DND-41 (cell line): ENCODE measurements at regions not wholly inside any gene's neighbourhood (a gene's known extent, or its start where the extent isn't known, plus 50 kb on each side); places are given as distances from the start of the nearest gene placed in this dataset.

Experiments used
- ATAC-seq: fragments of 200-7000 bp; cut with Tn5 transposase; 3 replicates; pipeline ENCODE4 v1.9.1; 2021; ENCODE audit warnings: low read depth; ENCODE audit not compliant: insufficient read depth
- DNase-seq: peaks from one replicate; pipeline ENCODE4 v3.0.0-alpha.2; 2020
- H2AFZ ChIP-seq: 2 replicates; pipeline ENCODE4 v1.6.0; 2012; ENCODE audit warnings: low read depth, low read length
- H3K27ac ChIP-seq: 2 replicates; pipeline ENCODE4 v1.5.1; 2012; ENCODE audit warnings: low read length, inconsistent platforms
- H3K27me3 ChIP-seq: fragments of 200-600 bp; sonication (generic); 2 replicates; pipeline ENCODE4 v1.6.0; 2012; ENCODE audit warnings: low read length, mild to moderate bottlenecking, inconsistent platforms; ENCODE audit not compliant: insufficient read depth, poor library complexity
- H3K36me3 ChIP-seq: 2 replicates; pipeline ENCODE4 v1.5.1; 2012; ENCODE audit warnings: low read length, inconsistent platforms; ENCODE audit not compliant: insufficient read depth
- H3K4me1 ChIP-seq: 2 replicates; pipeline ENCODE4 v1.5.1; 2012; ENCODE audit warnings: mild to moderate bottlenecking, low read length; ENCODE audit not compliant: insufficient read depth
- H3K4me2 ChIP-seq: 2 replicates; pipeline ENCODE4 v1.6.0; 2012; ENCODE audit warnings: mild to moderate bottlenecking, moderate library complexity, low read length, inconsistent platforms; ENCODE audit not compliant: insufficient read depth
- H3K4me3 ChIP-seq, 2 experiments: fragments of 200-600 bp in 1 of 2; shearing (Covaris generic) in 1 of 2; 2 replicates each; pipeline ENCODE4 v1.5.1; 2012 to 2016; ENCODE audit warnings: inconsistent platforms in 2 of 2, low read length in 2 of 2, mild to moderate bottlenecking in 2 of 2, low read depth in 1 of 2, moderate library complexity in 1 of 2
- H3K79me2 ChIP-seq: 2 replicates; pipeline ENCODE4 v1.6.0; 2012; ENCODE audit warnings: low read length, inconsistent platforms; ENCODE audit not compliant: insufficient read depth
- H3K9ac ChIP-seq: 2 replicates; pipeline ENCODE4 v1.6.0; 2012; ENCODE audit warnings: low read depth, mild to moderate bottlenecking, inconsistent platforms, low read length, moderate library complexity
- H3K9me3 ChIP-seq: 2 replicates; pipeline ENCODE4 v1.5.1; 2012; ENCODE audit warnings: low read length, moderate library complexity, mild to moderate bottlenecking, inconsistent platforms; ENCODE audit not compliant: insufficient read depth, severe bottlenecking
- H4K20me1 ChIP-seq: 2 replicates; pipeline ENCODE4 v1.6.0; 2012; ENCODE audit warnings: low read length; ENCODE audit not compliant: insufficient read depth
- CTCF ChIP-seq: IDR thresholded peaks from 2 replicates; pipeline ENCODE4 v1.5.1; 2012; ENCODE audit warnings: borderline replicate concordance, low read length, moderate library complexity, mild to moderate bottlenecking; ENCODE audit not compliant: poor library complexity, severe bottlenecking; ENCODE audit errors: extremely low read depth
- EZH2 ChIP-seq: IDR thresholded peaks from 3 replicates; pipeline ENCODE4 v1.6.1; 2012; ENCODE audit warnings: borderline replicate concordance, low read depth, mild to moderate bottlenecking, moderate library complexity, low read length, inconsistent platforms; ENCODE audit not compliant: severe bottlenecking

GRCh38 chr1:95879498-95880050 lies 645.6 kb downstream of the RWDD3 start:
- H2AFZ ChIP-seq, result no peak overlapping the region
- H3K4me3 ChIP-seq, result no peak overlapping the region
- H3K9ac ChIP-seq, result no peak overlapping the region
- no peak for DNase-seq
- no peak overlapping the region for H3K4me2 ChIP-seq
- H3K9me3 ChIP-seq, result peaks cover 3% of the 10 kb centered on the region
- no peaks in the 10 kb centered on the region for H3K79me2 ChIP-seq
- no peaks in the 10 kb centered on the region for H3K27me3 ChIP-seq
- no peaks in the 10 kb centered on the region for H3K36me3 ChIP-seq
- H3K27ac ChIP-seq, result no peak overlapping the region
- no peak for TF ChIP-seq EZH2
- TF ChIP-seq CTCF, result no peak
- H4K20me1 ChIP-seq, result no peaks in the 10 kb centered on the region
- no peaks in the 10 kb centered on the region for H3K4me1 ChIP-seq
- no peak for ATAC-seq

DNA sequence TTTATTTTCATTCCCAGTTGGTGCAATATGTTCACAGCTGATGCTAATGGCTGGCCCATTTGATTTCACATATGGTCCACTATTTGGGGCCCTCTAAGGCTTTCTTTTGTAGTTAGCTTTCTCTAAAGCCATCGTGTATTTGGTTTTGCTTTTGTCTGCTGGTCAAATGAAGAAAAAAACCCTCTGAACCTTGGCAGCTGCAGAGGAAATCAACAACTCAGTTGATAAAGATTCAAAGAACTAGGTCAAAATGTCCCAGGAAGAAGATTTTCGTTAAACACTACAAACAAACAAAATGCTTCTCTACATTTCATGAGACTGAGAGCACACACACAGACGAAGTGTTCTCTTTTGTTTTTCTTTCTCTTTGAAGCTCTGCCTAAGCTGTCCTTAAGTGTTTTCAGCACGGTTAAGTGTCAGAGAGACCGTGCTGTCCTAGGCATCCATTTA lies 655.0 kb downstream of the RWDD3 start:
- Histone ChIP-seq H3K9me3 (no peaks in the 10 kb centered on the region), H3K9ac (no peak overlapping the region), H2AFZ (no peak overlapping the region), H4K20me1 (no peaks in the 10 kb centered on the region), H3K4me3 (no peak overlapping the region), H3K4me1 (no peaks in the 10 kb centered on the region), H3K4me2 (no peak overlapping the region), H3K27me3 (no peaks in the 10 kb centered on the region), H3K79me2 (no peaks in the 10 kb centered on the region), H3K36me3 (no peaks in the 10 kb centered on the region), H3K27ac (no peak overlapping the region)
- ATAC-seq (no peak), DNase-seq (no peak)
- TF ChIP-seq CTCF, result no peak
- TF ChIP-seq EZH2, result no peak

- Histone ChIP-seq H3K4me1 (no peaks in the 10 kb centered on the region), H4K20me1 (no peaks in the 10 kb centered on the region), H2AFZ (no peak overlapping the region), H3K9me3 (no peaks in the 10 kb centered on the region), H3K4me2 (0 out of 2 replicates have a peak overlapping the region, but pooled peaks have one; percentile 1), H3K27me3 (no peaks in the 10 kb centered on the region), H3K4me3 (no peak overlapping the region), H3K36me3 (no peaks in the 10 kb centered on the region), H3K27ac (no peak overlapping the region), H3K9ac (no peak overlapping the region), H3K79me2 (no peaks in the 10 kb centered on the region)
- TF ChIP-seq EZH2 (no peak), CTCF (no peak)
- DNase-seq (no peak), ATAC-seq (no peak)
Observed at GRCh38 chr1:95889400-95889799, 655.4 kb downstream of the RWDD3 start.

- no peak overlapping the region for H3K4me3 ChIP-seq
- peaks cover 3% of the 10 kb centered on the region for H3K9me3 ChIP-seq
- H4K20me1 ChIP-seq, result no peaks in the 10 kb centered on the region
- H3K4me2 ChIP-seq, result no peak overlapping the region
- no peaks in the 10 kb centered on the region for H3K4me1 ChIP-seq
- TF ChIP-seq CTCF (no peak), EZH2 (no peak)
- no peaks in the 10 kb centered on the region for H3K36me3 ChIP-seq
- H3K79me2 ChIP-seq, result no peaks in the 10 kb centered on the region
- H2AFZ ChIP-seq, result no peak overlapping the region
- no peak overlapping the region for H3K27ac ChIP-seq
- DNase-seq (no peak), ATAC-seq (no peak)
- no peaks in the 10 kb centered on the region for H3K27me3 ChIP-seq
- H3K9ac ChIP-seq, result no peak overlapping the region
Observed at GRCh38 chr1:95893921-95894320, 659.9 kb downstream of the RWDD3 start.
